Gastroesophageal sphincter (tissue), 3 donors: ENCODE measurements at regions not wholly inside any gene's neighbourhood (a gene's known extent, or its start where the extent isn't known, plus 50 kb on each side); places are given as distances from the start of the nearest gene placed in this dataset.
"Not testable (repeated sequence)": the region's sequence is repeated elsewhere in the genome, so short reads cannot be mapped to it uniquely, and the experiment has no call there.

Experiments used
- CTCF ChIP-seq, 4 experiments: fragments of 200-600 bp in 2 of 4; fragments of 450-650 bp in 2 of 4; sonication (generic) in 1 of 4; IDR thresholded peaks; one replicate each; pipeline ENCODE4 v1.5.1; 2017 to 2019; ENCODE audit warnings: antibody characterized with exemption in 4 of 4, mild to moderate bottlenecking in 2 of 4, moderate library complexity in 2 of 4
- POLR2A ChIP-seq, 2 donors: fragments of 450-650 bp; IDR thresholded peaks; one replicate each; pipeline ENCODE4 v1.6.1; 2017; ENCODE audit warnings: antibody characterized with exemption in 2 of 2, mild to moderate bottlenecking in 2 of 2, moderate library complexity in 1 of 2

GRCh38 chr17:15866015-15866414 is 78.9 kb upstream of the ADORA2B start:
- TF ChIP-seq CTCF, POLR2A (IDR thresholded peaks at IDR 0.05): not testable (repeated sequence)
